M059J (cell line): ENCODE measurements at regions not wholly inside any gene's neighbourhood (a gene's known extent, or its start where the extent isn't known, plus 50 kb on each side); places are given as distances from the start of the nearest gene placed in this dataset.

Experiments
- DNase-seq: peaks from one replicate; pipeline ENCODE4 v3.0.0-alpha.2; 2012; ENCODE audit warnings: low read depth

DNA sequence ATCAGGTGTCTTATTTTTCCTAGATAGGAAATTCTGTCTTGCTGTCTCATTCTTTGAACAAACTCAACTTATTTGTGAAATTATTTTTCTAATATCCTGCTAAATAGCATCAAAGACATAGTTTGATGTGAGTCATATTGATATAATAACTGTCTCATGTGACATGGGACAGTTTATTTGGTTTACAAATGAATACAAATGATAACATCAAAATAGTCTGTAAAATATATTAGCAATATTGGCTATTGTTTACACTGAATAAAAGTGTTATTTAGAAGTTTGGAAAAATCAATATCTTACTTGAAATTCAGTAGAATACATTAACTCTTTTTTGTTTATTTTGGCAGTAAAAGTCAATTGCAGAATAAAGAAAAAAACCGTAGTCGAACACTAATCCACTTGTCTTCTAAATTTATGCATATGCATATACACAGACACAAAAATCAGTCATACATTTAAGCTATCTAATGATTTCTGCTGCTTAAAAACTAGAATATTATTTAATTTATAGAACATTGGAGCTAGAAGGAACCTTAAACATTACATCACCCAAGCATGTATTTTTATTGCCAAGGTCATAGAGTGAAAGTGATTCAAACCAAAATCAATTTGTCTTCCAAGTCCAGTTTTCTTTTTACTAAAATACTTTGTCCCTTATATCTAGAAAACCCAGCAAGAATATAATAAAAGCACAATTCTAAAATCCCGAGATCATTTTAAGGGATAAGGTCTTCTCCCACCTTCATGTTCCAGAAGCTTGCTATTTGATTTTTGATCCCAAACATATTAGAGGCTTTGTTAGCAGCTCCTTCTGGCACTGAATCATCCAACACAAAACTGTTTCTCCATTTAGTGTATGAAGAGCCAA lies 776.5 kb upstream of the SLITRK1 start:
- no peak for DNase-seq

DNA sequence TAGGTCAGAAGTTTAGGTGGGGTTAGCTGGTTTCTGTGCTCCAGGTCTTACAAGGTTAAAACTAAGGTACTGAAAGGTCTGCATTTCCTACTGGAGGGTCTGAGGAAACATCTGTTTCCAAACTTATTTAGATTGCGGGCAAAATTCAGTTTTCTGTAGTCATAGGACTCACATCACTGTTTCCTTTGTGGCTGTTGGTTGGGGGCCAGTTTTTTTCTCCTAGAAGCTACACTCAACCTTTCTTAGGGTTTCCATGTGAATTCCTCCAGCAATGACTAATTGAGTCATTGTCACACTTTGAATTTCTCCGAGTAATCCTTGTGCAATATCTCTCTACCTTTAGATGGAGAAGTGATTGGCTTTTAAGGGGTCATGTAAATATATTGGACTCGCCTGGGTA lies 773.4 kb upstream of the SLITRK1 start:
- DNase-seq: peak; percentile 76

DNA sequence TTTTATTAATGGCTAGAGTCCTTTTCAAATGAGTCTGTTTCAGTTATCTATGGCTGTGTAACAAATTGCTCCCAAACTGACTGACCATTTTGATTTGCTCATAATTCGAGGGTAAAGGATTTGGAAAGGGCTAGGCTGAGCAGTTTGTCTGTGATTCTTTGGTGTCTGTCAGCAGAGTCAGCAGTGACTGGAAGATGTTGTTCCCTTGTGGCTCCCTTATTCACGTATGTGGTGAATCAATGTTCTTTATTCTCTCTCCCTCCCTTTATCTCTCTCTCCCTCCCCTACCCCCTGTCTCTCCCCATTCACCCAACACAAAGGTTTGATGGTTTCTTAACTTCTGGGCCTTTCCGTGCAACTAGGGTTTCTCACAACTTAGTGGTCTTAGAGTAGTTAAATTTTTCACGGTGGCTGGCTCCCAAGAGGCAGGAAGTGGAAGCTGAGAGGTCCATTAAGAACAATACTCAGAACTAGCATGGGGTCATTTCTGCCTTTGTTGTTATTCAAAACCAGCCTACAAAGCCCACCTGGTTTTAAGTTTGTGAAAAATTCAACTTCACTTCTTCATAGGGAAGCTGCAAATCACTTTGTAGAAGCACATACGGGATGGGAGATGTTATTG lies 772.5 kb upstream of the SLITRK1 start:
- DNase-seq: no peak

DNA sequence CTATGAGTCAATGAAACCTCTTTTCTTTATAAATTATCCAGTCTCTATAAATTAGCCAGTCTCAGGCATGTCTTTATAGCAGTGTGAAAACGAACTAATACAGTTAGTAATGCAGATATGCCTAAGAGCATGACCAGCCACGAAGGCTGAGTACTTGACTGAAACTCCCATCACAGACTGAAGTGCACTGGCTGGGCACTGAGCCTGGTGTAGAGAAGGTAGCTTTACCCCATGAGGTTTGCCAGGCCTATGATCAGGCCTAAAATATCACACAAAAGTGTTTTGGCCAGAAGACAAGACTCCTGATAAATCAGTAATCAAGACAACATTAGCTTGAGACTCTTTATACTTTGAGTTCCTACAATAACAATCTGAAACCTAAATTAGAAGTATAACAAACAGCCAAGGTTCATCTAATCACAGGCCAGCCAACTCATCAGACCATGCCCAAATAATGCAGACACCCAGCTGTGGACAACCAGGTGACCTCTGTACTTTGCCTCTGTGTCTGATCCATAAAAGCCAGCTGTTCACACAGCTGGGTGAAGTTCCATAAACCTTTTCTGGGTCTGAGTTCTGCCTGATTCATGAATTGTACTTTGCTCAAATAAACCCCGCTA lies 771.8 kb upstream of the SLITRK1 start:
- no peak for DNase-seq

DNA sequence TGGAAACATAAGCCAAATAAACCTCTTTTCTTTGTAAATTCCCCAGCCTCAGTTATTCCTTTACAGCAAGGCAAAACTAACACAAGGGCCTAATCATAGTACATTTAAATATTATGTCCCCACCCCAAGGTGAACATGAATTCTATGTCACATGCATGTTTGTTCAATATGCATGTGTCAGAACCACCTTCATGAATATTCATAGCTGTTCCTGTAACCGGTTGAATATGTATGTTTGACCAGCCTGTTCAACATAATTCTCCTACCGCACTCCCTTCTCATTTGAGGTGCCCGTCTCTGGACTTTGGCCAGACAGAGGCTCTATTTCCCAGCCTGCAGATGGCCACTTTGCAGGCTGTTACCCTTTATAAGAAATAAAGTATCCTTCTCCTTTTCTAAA lies 769.4 kb upstream of the SLITRK1 start:
- DNase-seq: no peak

DNA sequence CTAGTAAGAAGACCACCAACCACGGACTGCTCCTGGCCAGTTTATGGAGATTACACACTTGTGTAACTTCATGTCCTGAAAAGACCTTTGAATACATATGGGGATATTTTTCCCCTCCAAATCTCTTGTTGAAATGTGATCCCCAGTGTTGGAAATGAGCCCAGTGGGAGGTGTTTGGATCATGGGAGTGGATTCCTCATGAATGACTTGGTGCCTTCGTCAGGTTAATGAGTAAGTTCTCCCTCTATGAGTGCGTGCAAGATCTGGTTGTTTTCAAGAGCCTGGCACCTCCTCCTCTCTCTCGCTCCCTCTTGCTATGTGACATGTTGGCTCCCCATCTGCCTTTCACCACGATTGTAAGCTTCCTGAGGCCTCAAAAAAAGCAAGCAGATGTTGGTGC lies 769.0 kb upstream of the SLITRK1 start:
- DNase-seq: peak; percentile 90

DNA sequence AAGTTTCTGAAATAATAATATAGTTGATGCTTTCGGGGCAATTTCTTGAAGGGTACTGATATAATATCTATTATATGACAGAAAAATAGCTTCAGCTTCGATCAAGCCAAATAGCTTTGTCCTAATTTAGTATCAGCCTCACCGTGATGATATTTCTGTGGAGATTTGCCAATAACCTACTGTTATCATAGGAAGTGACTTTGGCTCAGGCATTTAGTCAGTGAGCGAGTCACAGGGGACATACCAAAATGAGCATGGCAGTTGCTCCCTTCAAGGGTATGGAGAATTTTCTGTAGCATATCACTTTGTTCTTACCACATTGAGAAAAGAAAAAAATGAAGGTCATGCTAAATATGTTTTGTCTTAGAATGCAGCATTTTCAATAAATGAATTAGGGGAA lies 767.6 kb upstream of the SLITRK1 start:
- peak; percentile 48 for DNase-seq

DNA sequence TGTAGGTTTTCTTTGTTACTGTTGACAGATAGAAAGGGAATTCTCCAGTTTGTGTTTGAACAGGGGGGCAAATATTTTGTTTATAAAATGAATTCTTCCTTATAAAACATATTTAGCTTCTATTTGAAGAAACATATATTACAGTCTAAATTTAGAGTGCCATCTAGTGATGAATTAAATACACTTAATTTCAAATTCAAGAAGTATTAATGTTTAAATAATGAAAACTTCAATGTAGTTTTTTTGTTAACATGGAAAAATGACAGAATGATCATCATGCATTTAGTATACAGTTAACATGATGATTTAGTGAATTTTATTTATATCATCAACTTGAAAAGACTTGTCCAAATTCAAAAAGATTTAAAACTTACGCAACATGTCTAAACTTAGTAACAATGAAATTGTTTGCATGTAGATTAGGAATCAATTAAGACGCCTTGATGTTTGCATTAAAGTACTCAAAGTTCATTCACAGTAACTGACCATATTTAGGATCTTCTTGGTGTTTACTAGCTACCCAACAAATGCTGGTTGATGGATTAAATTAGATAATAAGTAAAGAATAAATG lies 765.9 kb upstream of the SLITRK1 start:
- DNase-seq: no peak

DNA sequence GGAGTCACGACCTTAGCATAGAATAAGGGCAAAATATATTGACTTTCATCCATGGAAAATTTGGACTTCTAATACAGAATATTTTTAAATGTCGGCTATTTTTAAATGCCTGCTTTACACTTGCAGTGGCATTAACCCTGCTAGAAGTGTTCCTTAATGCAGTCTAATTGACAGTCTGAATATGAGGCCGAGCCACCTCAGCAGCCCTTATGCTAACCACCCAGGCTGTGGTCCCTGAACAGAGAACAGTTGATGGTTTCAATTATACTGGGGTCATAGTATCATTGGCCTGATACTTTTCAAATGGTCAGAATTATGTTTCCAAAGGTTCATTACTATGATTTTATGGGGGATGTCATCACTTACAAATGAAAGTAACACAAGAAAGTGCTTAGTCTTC lies 764.7 kb upstream of the SLITRK1 start:
- DNase-seq: no peak

DNA sequence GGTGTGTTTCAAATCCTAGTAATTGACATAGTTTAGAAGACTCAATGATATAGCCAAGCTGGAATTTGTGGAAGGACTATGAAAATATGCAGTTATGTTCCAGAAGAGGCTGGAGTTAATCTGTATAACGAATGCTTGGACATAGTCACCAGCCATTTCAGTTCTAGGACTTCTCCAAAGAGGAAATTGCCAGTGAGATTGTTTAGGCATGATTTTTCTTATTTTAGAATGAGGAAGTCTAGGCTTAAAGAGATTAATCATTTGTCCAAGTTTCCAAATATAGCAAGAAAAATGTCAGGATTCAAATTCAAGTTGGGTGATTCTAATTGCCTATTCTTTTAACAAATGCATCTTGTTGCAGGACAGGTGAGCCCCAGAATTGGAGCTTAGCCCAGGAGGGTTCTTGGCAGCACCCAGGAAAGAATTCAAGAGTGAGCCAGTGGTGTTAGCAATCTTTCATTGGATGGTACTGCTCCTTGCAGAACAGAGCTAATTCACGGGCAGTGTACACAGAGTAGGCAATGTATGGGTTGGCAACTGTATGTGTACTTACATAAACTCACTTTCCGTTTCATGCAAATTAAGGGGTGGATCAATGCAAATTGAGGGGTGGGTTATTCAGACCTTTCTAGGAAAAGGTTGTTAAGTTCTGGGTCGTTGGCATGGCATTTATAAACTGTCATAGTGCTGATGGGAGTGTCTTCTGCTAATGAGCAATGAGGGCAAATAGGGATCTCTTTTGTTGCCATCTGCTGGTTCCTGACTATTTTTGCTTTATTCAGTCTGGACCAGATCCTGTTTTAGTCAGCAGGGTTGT lies 763.1 kb upstream of the SLITRK1 start:
- DNase-seq: peak; percentile 37

DNA sequence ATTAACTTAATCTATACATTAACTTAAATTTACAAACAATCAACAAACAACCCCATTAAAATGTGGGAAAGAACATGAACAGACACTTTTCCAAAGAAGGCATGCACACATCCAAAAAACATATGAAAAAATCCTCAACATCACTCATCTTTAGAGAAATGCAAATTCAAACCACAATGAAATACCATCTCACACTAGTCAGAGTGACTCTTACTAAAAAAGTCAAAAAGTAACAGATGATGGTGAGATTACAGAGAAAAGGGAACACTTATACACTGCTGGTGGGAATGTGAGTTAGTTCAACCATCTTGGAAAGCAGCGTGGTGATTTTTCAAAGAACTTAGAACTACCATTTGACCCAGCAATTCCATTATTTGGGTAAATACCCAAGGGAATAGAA lies 759.2 kb upstream of the SLITRK1 start:
- DNase-seq: peak; percentile 59

DNA sequence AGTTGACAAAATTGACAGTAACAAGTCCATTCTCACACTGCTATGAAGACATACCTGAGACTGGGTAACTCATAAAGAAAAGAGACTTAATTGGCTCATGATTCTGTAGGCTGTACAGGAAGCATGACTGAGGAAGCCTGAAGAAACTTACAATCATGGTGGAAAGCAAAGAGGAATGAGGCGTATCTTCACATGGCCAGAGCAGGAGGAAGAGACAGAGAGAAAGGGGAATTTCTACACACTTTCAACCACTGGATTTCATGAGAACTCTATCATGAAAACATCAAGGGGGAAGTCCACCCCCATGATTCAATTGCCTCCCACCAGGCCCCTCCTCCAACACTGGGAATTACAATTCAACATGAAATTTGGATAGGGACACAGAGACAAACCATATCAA lies 758.4 kb upstream of the SLITRK1 start:
- DNase-seq: no peak

DNA sequence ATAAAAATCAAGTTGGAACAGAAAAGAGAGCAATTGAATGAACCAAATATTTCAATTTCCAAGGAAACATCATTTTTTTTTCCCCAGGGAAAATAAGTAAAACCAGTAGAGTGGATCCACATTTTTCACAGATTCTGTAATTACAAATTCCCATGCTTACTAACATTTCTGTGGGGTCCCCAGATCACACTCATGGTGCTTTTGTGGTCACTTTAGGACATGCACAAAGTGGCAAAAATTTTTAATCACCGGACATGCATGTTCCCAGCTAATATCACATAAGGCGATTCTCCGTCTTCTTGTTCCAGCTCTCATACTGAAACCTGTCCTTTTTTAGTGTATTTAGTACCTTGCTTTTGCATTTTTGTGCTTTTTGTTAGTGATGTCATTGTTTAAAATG lies 748.2 kb upstream of the SLITRK1 start:
- no peak for DNase-seq

DNA sequence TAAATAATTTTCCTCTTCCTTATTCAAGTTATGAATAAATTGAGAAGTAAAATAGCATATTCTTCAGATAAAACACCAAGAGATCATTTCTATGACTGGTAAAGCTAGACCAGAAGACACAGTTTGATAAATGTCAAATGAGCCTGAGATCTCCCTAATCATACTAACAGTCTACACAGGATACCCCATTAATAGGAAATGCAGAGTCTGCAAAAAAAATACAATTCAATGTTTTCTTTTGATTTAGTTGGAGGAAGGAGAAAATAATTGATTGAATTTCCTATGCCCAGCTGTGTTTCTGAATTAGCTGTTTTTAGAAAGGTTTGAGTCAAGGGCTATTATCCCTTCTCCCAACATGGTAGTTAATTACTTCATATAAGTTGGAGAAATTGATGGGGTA lies 734.6 kb upstream of the SLITRK1 start:
- DNase-seq: no peak

DNA sequence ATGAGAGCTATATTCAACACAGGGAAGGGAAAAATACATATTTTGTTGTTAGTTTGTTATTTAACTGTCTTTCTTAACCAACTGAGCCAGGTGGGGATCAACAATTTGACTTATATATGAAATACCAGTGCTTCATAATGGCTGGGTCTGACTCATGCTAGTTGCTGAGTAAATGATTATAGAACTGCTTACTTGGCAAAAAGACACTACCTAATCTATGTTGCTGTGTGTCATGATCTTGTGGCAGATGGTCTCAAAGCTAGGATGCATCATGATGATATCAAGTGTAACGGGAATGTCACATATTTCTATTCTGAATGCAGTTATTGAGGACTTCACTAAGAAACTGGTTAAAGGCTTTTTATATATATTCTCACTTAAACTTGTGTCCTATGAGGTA lies 727.4 kb upstream of the SLITRK1 start:
- DNase-seq: peak; percentile 24

DNA sequence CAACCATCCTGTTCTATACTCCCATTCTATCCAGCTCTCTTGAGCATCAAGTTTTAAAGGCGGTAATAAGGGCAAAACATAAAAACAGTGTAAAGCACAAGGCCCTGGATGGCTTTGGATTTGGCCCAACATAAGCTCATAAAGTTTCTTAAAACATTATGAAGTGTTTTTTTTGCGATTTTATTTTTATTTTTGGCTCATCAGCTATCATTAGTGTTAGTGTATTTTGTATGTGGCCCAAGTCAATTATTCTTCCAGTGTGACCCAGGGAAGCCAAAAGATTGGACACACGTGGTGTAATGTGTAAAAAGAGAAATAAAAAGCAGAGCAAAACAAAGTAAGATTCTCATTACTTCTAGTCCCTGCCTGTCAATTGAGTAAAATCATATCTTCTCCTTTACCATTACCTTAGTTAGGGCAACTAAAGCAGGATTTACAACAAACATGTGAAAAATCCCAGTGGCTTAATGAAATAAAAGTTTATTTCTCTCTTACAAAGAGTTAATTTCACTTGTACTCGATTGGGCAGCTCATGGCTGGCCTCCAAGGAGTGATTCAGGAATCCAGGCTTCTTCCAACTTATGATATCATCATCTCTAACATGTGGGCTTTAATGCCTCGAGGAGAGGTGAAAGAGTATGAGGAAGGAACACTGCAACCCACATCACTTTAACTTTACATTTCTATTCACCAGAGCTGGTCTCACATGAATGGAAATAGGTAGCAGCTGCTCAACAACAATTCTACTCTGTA lies 725.2 kb upstream of the SLITRK1 start:
- peak; percentile 67 for DNase-seq

DNA sequence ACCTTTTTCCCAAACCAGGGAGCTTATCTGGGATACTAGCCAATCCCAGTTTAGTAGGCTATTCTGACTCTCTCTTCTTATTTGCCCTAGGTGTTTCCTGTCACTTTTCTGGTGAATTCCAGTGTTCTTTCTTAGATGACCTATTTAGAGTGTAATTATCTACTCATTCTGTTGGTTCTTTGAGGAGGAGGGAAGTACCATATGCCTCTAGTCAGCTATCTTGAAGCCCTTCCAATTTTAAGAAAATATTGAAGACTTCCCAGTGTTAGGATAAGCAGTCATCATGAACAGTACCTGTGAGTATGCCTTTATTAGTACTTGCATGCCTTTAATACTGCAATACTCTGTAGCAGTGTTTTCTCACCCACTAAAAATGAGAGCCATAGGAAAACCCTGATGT lies 724.3 kb upstream of the SLITRK1 start:
- no peak for DNase-seq

DNA sequence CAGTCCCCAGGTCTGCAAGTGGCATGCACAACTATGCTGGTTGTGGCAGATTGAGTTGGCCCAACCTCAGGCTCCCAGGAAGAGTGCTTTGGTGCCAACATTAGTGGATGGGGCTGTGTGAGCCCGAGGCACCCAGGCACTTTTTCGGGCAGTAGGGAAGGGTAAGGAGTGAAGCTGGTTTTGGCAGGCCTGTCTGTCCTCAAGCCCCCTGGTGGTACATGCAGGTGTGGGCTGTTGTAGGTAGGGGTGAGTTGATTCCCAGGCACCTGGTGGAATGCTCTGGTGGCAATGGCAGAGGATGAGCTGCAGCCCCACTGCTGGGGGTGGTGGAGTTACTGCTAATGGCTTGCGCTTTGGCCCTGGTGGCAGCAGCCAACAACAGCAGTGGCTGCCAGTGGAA lies 723.7 kb upstream of the SLITRK1 start:
- DNase-seq: no peak

DNA sequence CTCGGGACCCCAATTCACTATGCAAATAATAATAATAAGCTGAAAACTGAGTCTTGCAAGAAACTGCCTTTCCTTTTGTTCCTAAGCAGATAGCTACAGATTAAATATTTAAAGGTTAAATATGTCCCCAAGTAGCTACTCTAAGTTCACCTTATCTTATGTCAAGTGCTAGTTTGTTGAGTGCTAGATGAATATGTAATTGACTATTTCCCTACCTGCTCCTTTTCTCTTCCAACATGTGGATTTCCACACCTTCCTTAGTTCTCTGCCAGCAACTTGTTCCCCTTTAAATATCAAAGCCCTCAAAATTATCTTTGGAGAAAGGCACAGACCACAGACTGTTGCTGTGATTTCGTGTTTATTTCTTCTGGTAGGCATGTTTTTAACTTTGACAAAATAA lies 709.2 kb upstream of the SLITRK1 start:
- DNase-seq: no peak

DNA sequence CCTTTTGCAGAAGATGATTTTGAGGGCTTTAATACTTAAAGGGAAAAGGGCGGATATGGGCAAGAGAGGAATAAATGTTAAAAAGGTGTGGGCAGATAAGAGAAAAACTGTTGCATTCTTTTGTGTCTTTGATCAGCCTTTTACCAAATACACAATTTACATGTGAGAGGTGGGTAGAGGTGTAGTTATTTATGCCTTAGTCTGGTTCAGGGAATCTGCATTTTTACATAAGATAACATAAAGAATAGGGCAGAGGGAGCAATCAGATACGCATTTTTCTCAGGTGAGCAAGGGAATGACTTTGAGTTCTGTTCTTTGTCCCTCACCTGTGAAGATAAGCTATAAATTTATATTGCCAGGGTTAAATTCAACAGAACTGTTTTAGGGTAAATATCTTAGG lies 708.4 kb upstream of the SLITRK1 start:
- no peak for DNase-seq

DNA sequence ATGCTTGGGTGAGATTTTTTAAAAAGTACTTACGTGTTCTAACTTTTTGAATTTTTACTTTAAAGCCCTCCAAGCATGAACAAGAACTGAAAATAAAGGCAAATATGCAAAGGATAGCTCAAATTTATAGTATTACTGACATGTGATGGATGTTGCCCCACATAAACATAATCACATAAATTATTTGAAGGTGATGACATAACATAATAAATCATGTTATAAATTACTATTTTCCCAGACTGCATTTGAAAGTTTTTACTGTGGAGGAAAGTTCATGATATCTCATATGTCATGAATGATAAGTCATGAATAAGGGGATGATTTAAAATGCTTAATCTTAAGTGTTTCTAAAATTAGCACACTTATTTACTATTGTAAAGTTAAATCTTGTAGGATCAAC lies 705.7 kb upstream of the SLITRK1 start:
- DNase-seq: no peak
